HepG2 (cell line): ENCODE measurements at regions not wholly inside any gene's neighbourhood (a gene's known extent, or its start where the extent isn't known, plus 50 kb on each side); places are given as distances from the start of the nearest gene placed in this dataset.

ENCODE experiments used
- AHDC1 ChIP-seq: sonication (generic); formaldehyde crosslinking; IDR thresholded peaks from 2 replicates; pipeline ENCODE4 v1.5.1; 2020; ENCODE audit warnings: mild to moderate bottlenecking, missing genetic modification reagents, borderline replicate concordance
- GABPA ChIP-seq, 2 experiments: IDR thresholded peaks; 2 replicates each; pipeline ENCODE4 v1.6.1; 2011 to 2016; ENCODE audit warnings: low read depth in 2 of 2, low read length in 1 of 2, missing biosample characterization in 1 of 2, missing genetic modification characterization in 1 of 2
- KIAA2018 ChIP-seq: sonication (generic); formaldehyde crosslinking; IDR thresholded peaks from 2 replicates; pipeline ENCODE4 v1.5.0; 2020; ENCODE audit warnings: mild to moderate bottlenecking, missing genetic modification reagents, borderline replicate concordance
- ZMYM4 ChIP-seq: sonication (generic); formaldehyde crosslinking; IDR thresholded peaks from 2 replicates; pipeline ENCODE4 v1.8.1; 2023; ENCODE audit warnings: mild to moderate bottlenecking, missing genetic modification reagents
- ZNF260 ChIP-seq: sonication (generic); formaldehyde crosslinking; IDR thresholded peaks from 2 replicates; pipeline ENCODE4 v1.4.0; 2020; ENCODE audit warnings: missing genetic modification reagents, low read depth, mild to moderate bottlenecking, borderline replicate concordance
- ZNF318 ChIP-seq: sonication (generic); formaldehyde crosslinking; IDR thresholded peaks from 2 replicates; pipeline ENCODE4 v1.4.0; 2020; ENCODE audit warnings: mild to moderate bottlenecking, missing genetic modification reagents
- ZSCAN25 ChIP-seq: sonication (generic); formaldehyde crosslinking; IDR thresholded peaks from 2 replicates; pipeline ENCODE4 v1.8.0; 2022; ENCODE audit warnings: mild to moderate bottlenecking, missing genetic modification reagents

GRCh38 chr12:115313929-115314328 lies 630.0 kb upstream of the TBX3 start (continued):
- TF ChIP-seq AHDC1 (CRISPR knock-in tag) (peak; percentile 79), ZNF260 (CRISPR knock-in tag) (no peak), GABPA (IDR thresholded peaks at IDR 0.05; ENCODE audit: low read depth, low read length) (no peak), GABPA (CRISPR knock-in tag; IDR thresholded peaks at IDR 0.05; ENCODE audit: low read depth) (peak; percentile 68), ZNF318 (CRISPR knock-in tag) (no peak), ZSCAN25 (CRISPR knock-in tag) (no peak), KIAA2018 (no peak), ZMYM4 (no peak)
